Neuronal stem cell (in vitro differentiated cells): ENCODE measurements at regions not wholly inside any gene's neighbourhood (a gene's known extent, or its start where the extent isn't known, plus 50 kb on each side); places are given as distances from the start of the nearest gene placed in this dataset.

Source experiments
- DNase-seq: peaks from one replicate; pipeline ENCODE4 v3.0.0-alpha.2; 2013; ENCODE audit warnings: low spot score
- H2AFZ ChIP-seq: one replicate; pipeline ENCODE4 v1.6.1; 2013; ENCODE audit warnings: mild to moderate bottlenecking, low read length, inconsistent platforms
- H2AK5ac ChIP-seq: 2 replicates; pipeline ENCODE4 v1.6.1; 2013; ENCODE audit warnings: low read depth, mild to moderate bottlenecking, inconsistent platforms, low read length, moderate library complexity, mixed read lengths
- H2BK120ac ChIP-seq: 2 replicates; pipeline ENCODE4 v1.6.1; 2013; ENCODE audit warnings: low read depth, mild to moderate bottlenecking, inconsistent platforms, low read length, moderate library complexity, mixed read lengths
- H2BK12ac ChIP-seq: one replicate; pipeline ENCODE4 v1.6.1; 2013; ENCODE audit warnings: low read length, inconsistent platforms
- H2BK15ac ChIP-seq: 2 replicates; pipeline ENCODE4 v1.6.1; 2013; ENCODE audit warnings: mild to moderate bottlenecking, low read length, inconsistent platforms, mixed read lengths
- H2BK5ac ChIP-seq: one replicate; pipeline ENCODE4 v1.6.1; 2013; ENCODE audit warnings: inconsistent platforms, mild to moderate bottlenecking, low read length, moderate library complexity
- H3K14ac ChIP-seq: one replicate; pipeline ENCODE4 v1.6.1; 2013; ENCODE audit warnings: low read length, inconsistent platforms
- H3K18ac ChIP-seq: 2 replicates; pipeline ENCODE4 v1.6.1; 2013; ENCODE audit warnings: low read length, inconsistent platforms
- H3K23ac ChIP-seq: 2 replicates; pipeline ENCODE4 v1.6.1; 2013; ENCODE audit warnings: low read depth, mild to moderate bottlenecking, mixed read lengths, low read length, inconsistent platforms; ENCODE audit not compliant: poor library complexity
- H3K27ac ChIP-seq: replicated peaks from 3 replicates; pipeline ENCODE4 v1.5.1; 2013; ENCODE audit warnings: low read length, inconsistent platforms
- H3K27me3 ChIP-seq, 3 experiments: 2 replicates each; pipeline ENCODE4 v1.6.1; 2013; ENCODE audit warnings: low read length in 3 of 3, mild to moderate bottlenecking in 2 of 3, inconsistent platforms in 1 of 3, low read depth in 1 of 3, mixed read lengths in 1 of 3, moderate library complexity in 1 of 3; ENCODE audit not compliant: control insufficient read depth in 3 of 3, insufficient read depth in 3 of 3
- H3K36me3 ChIP-seq, 2 donors: replicated peaks in 1 of 2; 2 replicates each; pipeline ENCODE4 v1.6.1; 2013; ENCODE audit warnings: low read length in 2 of 2; ENCODE audit not compliant: control insufficient read depth in 2 of 2, insufficient read depth in 2 of 2
- H3K4ac ChIP-seq: 2 replicates; pipeline ENCODE4 v1.6.1; 2013; ENCODE audit warnings: inconsistent platforms, mild to moderate bottlenecking, low read length, moderate library complexity
- H3K4me1 ChIP-seq, 2 donors: 1 replicate in 1 of 2; 2 replicates in 1 of 2; pipeline ENCODE4 v1.6.1; 2013; ENCODE audit warnings: low read length in 2 of 2, low read depth in 1 of 2; ENCODE audit not compliant: control insufficient read depth in 2 of 2, insufficient read depth in 1 of 2
- H3K4me2 ChIP-seq: one replicate; pipeline ENCODE4 v1.6.1; 2013; ENCODE audit warnings: mild to moderate bottlenecking, low read length, inconsistent platforms; ENCODE audit not compliant: insufficient read depth, poor library complexity, severe bottlenecking
- H3K4me3 ChIP-seq, 2 donors: 2 replicates each; pipeline ENCODE4 v1.5.1; 2013; ENCODE audit warnings: low read length in 2 of 2, mild to moderate bottlenecking in 2 of 2, inconsistent platforms in 1 of 2, moderate library complexity in 1 of 2
- H3K79me1 ChIP-seq: one replicate; pipeline ENCODE4 v1.6.1; 2013; ENCODE audit warnings: low read depth, mild to moderate bottlenecking, inconsistent platforms, low read length, moderate library complexity
- H3K9ac ChIP-seq: one replicate; pipeline ENCODE4 v1.6.1; 2013; ENCODE audit warnings: mild to moderate bottlenecking, low read depth, low read length, inconsistent platforms; ENCODE audit not compliant: poor library complexity
- H3K9me3 ChIP-seq, 2 donors: replicated peaks in 1 of 2; 2 replicates each; pipeline versions ENCODE3 to v1.6.1; 2013; ENCODE audit warnings: low read length in 2 of 2, mild to moderate bottlenecking in 2 of 2, inconsistent platforms in 1 of 2, low read depth in 1 of 2, mixed read lengths in 1 of 2, moderate library complexity in 1 of 2; ENCODE audit not compliant: control insufficient read depth in 2 of 2, insufficient read depth in 1 of 2
- H4K8ac ChIP-seq: one replicate; pipeline ENCODE4 v1.6.1; 2013; ENCODE audit warnings: low read depth, mild to moderate bottlenecking, inconsistent platforms, low read length, moderate library complexity
- H4K91ac ChIP-seq: one replicate; pipeline ENCODE4 v1.6.1; 2013; ENCODE audit warnings: low read length, low read depth, mild to moderate bottlenecking, inconsistent platforms; ENCODE audit not compliant: poor library complexity
- WGBS, 2 donors: extraction: QIAGEN DNeasy Blood & Tissue Kit; methylation state at CpG; one replicate each; pipeline ENCODE4 v1.1.7; 2013; ENCODE audit warnings: missing lambda C conversion rate in 2 of 2, mixed read lengths in 1 of 2; ENCODE audit not compliant: insufficient read length in 2 of 2, insufficient replicate concordance in 1 of 2; ENCODE audit errors: extremely low coverage in 2 of 2; 5-methylcytosine and 5-hydroxymethylcytosine counted together

DNA sequence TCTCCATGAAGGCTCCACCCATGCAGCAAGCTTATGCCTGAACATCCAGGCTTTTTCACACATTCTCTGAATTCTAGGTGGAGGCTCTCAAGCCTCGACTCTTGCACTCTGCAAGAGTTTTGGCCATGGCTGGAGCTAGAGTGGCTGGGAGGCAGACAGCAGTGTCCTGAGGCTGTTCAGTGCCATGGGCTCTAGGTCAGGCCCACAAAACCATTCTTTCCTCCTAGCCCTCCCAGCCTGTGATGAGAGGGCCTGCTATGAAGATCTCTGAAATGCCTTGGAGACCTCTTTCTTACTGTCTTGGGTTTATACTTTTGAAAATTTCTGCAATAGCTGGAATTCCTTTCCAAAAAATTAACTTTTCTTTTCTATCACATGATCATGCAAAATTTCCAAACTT is 210.7 kb downstream of the RND3 start:
- WGBS, 2 donors, result no CpG with 5 or more reads among the region's 1 CpG

DNA sequence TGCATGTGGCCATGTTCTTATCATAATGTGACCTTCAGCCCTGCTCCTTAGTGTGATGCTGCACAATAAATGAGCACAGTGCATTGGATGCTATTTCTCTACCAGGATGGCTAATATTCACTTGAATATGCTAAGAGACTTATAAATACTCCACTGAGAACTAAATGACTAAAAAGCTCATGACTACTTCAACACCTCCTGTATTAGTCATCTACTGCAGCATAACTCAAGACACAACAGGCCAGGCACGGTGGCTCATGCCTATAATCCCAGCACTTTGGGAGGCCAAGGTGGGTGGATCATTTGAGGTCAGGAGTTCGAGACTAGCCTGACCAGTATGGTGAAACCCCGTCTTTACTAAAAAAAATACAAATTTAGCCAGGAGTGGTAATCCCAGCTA is 213.4 kb downstream of the RND3 start:
- Histone ChIP-seq H3K18ac (no peak overlapping the region), H4K8ac (no peak overlapping the region), H3K36me3 (no peaks in the 10 kb centered on the region), H3K27ac (no peak overlapping the region), H2AK5ac (no peak overlapping the region), H3K9me3 (peaks cover 7 to 38% of the 10 kb centered on the region in 2 donors), H2BK120ac (no peak overlapping the region), H3K27me3 (peaks cover 0 to 30% (median 0%) of the 10 kb centered on the region in 3 experiments), H2BK5ac (no peak overlapping the region), H2BK12ac (no peak overlapping the region), H3K79me1 (no peaks in the 10 kb centered on the region), H3K9ac (no peak overlapping the region), H3K4me3 (no peak overlapping the region), H2AFZ (no peak overlapping the region), H3K4me1 (peaks cover 0 to 1% of the 10 kb centered on the region in 2 donors), H4K91ac (no peak overlapping the region), H2BK15ac (no peak overlapping the region), H3K14ac (no peak overlapping the region), H3K4me2 (no peak overlapping the region), H3K4ac (no peak overlapping the region), H3K23ac (no peak overlapping the region)
- WGBS, 2 donors, result no CpG with 5 or more reads among the region's 3 CpGs
- no peak for DNase-seq

More for the DNA sequence above, 210.7 kb downstream of the RND3 start:
- Histone ChIP-seq H2BK15ac (no peak overlapping the region), H3K79me1 (no peaks in the 10 kb centered on the region), H3K4me3 (no peak overlapping the region), H3K27me3 (peaks cover 0 to 17% (median 0%) of the 10 kb centered on the region in 3 experiments), H3K18ac (no peak overlapping the region), H3K14ac (no peak overlapping the region), H3K4me2 (no peak overlapping the region), H3K36me3 (no peaks in the 10 kb centered on the region), H2BK5ac (no peak overlapping the region), H2AK5ac (no peak overlapping the region), H3K9me3 (peaks cover 7 to 32% of the 10 kb centered on the region in 2 donors), H2BK120ac (no peak overlapping the region), H3K4ac (no peak overlapping the region), H2AFZ (no peak overlapping the region), H3K9ac (no peak overlapping the region), H3K4me1 (peaks cover 0 to 1% of the 10 kb centered on the region in 2 donors), H2BK12ac (no peak overlapping the region), H3K23ac (no peak overlapping the region), H4K91ac (no peak overlapping the region), H3K27ac (no peak overlapping the region), H4K8ac (no peak overlapping the region)
- DNase-seq, result no peak

DNA sequence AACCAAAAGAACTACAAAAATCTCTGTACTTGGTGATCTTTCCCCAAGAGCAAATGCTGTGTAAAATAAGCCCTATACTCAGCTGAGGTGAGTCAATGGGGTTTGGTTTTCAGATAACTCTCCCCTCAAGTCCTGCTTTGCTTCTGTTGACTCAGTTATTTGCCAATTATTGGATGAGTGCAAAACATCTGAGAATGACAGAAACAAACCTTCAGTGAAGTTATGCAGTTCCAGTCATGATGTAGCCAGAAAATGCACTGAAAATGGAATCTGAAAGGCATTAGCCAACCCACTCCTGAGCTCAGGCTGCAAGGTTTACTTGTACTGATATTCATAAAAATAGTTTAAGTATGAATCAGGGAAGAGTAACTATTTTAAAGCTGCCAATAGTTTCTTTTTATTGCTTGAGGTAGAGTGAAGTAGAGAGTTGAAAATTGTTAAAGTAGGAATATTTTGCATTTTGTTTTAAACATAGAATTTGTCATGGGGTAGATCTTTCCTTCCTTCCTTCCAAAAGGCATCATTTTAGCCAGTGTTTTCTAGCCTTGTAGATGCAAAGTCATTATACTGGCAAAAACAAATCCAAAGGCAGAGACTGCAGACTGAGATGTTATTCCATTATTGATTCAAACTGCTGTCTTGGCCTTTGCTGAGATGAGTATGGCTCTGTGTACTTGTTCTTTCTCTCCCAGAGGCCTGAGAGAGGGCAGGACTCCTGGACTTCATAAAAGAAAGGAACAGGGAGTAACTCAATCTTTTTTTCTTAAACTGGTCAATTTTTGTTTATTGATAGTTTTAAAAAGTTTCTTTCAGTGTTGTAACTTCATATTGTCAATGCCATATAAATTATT is 215.3 kb downstream of the RND3 start:
- H2AK5ac ChIP-seq, result no peak overlapping the region
- no peak overlapping the region for H3K23ac ChIP-seq
- H4K8ac ChIP-seq, result no peak overlapping the region
- H3K27me3 ChIP-seq, result peaks cover 0 to 30% (median 0%) of the 10 kb centered on the region in 3 experiments
- H2BK12ac ChIP-seq, result no peak overlapping the region
- DNase-seq, result no peak
- H3K4me3 ChIP-seq, result no peak overlapping the region
- peaks cover 3 to 8% of the 10 kb centered on the region in 2 donors for H3K4me1 ChIP-seq
- no peaks in the 10 kb centered on the region for H3K36me3 ChIP-seq
- no peak overlapping the region for H3K18ac ChIP-seq
- H3K4me2 ChIP-seq, result no peak overlapping the region
- no peak overlapping the region for H2AFZ ChIP-seq
- H3K9me3 ChIP-seq, result peaks cover 6 to 27% of the 10 kb centered on the region in 2 donors
- no peak overlapping the region for H2BK5ac ChIP-seq
- no peak overlapping the region for H3K4ac ChIP-seq
- H3K14ac ChIP-seq, result no peak overlapping the region
- H4K91ac ChIP-seq, result no peak overlapping the region
- H2BK15ac ChIP-seq, result no peak overlapping the region
- H2BK120ac ChIP-seq, result no peak overlapping the region
- H3K27ac ChIP-seq, result no peak overlapping the region
- no peak overlapping the region for H3K9ac ChIP-seq
- H3K79me1 ChIP-seq, result no peaks in the 10 kb centered on the region

DNA sequence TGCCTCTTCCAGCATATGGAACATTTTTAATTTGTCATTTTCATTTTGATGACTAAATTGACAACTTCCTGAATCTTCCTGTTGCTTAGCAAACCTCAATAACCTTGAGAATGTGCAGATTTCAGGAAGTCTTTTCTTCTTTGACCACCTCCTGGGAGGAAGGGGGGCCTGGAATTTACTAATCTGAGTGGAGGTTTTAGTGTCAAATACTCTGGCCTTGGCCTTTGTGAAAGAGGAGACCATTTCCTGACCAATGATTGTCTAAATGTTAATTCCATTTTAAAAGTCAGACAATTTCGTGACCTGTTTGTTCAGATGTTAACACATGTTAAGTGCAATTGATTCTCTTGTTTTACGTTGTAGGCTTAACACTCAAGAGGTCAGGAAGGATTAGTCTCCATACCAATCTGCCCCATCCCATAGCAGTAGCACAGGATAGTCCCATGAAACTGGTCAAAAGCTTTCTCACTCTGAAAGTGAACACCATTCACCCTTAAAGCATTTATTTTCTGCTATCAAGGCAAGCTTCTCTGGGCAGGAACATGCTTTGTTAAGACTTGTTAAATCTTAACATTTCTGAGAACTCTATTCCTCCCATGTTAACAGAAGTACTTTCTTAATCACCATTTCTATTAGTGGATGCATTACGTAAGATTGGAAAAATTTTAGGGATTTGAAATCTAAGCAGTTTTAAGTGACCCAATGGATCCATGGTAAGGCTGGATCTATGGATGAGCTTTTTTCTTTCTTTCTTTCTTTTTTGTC is 219.6 kb downstream of the RND3 start:
- Histone ChIP-seq H3K18ac (no peak overlapping the region), H3K14ac (no peak overlapping the region), H2BK15ac (no peak overlapping the region), H3K27me3 (peaks cover 0 to 26% (median 0%) of the 10 kb centered on the region in 3 experiments), H2AK5ac (no peak overlapping the region), H2BK12ac (no peak overlapping the region), H3K4me3 (no peak overlapping the region), H4K8ac (no peak overlapping the region), H3K9ac (no peak overlapping the region), H3K4me2 (no peak overlapping the region), H3K9me3 (peaks cover 0 to 17% of the 10 kb centered on the region in 2 donors), H3K36me3 (no peaks in the 10 kb centered on the region), H2BK5ac (no peak overlapping the region), H3K4me1 (peaks cover 3 to 8% of the 10 kb centered on the region in 2 donors), H2AFZ (no peak overlapping the region), H4K91ac (no peak overlapping the region), H3K23ac (no peak overlapping the region), H3K4ac (no peak overlapping the region), H3K79me1 (no peaks in the 10 kb centered on the region), H3K27ac (no peak overlapping the region), H2BK120ac (no peak overlapping the region)
- DNase-seq, result no peak
- no CpG with 5 or more reads among the region's 3 CpGs for WGBS, 2 donors
